Large intestine (tissue), 3 donors: ENCODE measurements at regions not wholly inside any gene's neighbourhood (a gene's known extent, or its start where the extent isn't known, plus 50 kb on each side); places are given as distances from the start of the nearest gene placed in this dataset.

Experiments used
- DNase-seq, 2 donors: peaks; one replicate each; pipeline versions ENCODE4 v3.0.0 to v3.0.0-alpha.2; 2013
- H3K27ac ChIP-seq: one replicate; pipeline ENCODE4 v1.5.1; 2013; ENCODE audit warnings: low read length
- H3K27me3 ChIP-seq: 2 replicates; pipeline ENCODE4 v1.6.1; 2013; ENCODE audit warnings: low read length; ENCODE audit not compliant: control insufficient read depth, insufficient read depth
- H3K36me3 ChIP-seq: 2 replicates; pipeline ENCODE4 v1.6.1; 2013; ENCODE audit warnings: low read length; ENCODE audit not compliant: control insufficient read depth, insufficient read depth
- H3K4me1 ChIP-seq: one replicate; pipeline ENCODE4 v1.6.1; 2013; ENCODE audit warnings: low read length; ENCODE audit not compliant: control insufficient read depth, insufficient read depth
- H3K4me3 ChIP-seq: one replicate; pipeline ENCODE4 v1.5.1; 2013; ENCODE audit warnings: low read length
- H3K9me3 ChIP-seq: one replicate; pipeline ENCODE4 v1.6.1; 2013; ENCODE audit warnings: mild to moderate bottlenecking, low read depth, low read length, moderate library complexity; ENCODE audit not compliant: control insufficient read depth
- WGBS: methylation state at CpG from one replicate; pipeline ENCODE4 v1.1.5; 2013; ENCODE audit warnings: low lambda C conversion rate; ENCODE audit not compliant: insufficient coverage; 5-methylcytosine and 5-hydroxymethylcytosine counted together

DNA sequence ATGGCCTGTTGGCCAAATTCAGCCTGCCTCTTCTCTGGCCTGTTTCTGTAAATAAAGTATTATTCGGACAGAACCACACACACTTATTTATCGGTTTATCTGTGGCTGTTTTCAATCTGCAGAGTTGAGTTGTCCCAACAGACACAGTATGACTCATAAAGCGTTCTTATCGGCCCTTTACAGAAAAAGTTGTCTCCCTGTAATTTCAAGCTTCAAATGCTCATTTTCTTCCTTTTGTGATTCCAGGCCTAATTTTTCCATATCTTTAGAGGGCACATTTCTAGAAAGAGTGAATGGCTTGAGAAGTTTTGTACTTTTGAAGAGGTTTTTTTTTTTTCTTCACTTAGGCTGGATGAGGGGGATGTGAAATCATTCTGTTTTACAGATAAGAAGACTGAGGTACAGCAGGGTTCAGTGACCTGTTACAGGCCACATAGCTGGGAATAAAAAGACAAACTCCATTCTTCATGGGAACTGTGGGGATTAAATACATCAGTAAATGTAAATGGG is 440.9 kb downstream of the TSHZ3 start:
- Histone ChIP-seq H3K9me3 (no peaks in the 10 kb centered on the region), H3K27ac (no peak overlapping the region), H3K4me3 (no peak overlapping the region), H3K27me3 (no peaks in the 10 kb centered on the region), H3K4me1 (no peaks in the 10 kb centered on the region), H3K36me3 (no peaks in the 10 kb centered on the region)
- no peak for DNase-seq
- WGBS: no CpG with 5 or more reads among the region's 4 CpGs

DNA sequence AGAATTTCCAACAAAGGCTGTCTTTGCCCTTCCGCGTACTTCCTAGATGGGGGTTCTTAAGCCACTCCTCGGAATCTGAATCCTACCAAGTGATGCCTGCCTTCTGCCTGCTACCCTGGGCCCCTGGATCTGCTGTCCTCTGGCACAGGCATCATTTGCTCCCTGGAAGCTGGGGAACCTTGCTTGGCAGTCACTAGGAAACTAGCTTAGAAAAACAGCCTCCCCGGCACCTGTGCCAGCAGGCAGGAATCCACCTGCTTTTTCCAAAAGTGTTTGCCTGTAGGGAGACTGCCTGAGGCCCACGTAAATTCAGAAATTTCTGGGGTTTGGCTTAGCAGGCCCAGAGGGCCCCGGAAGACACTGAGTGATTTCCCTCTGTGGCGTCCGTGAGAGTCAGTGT is 442.4 kb downstream of the TSHZ3 start:
- Histone ChIP-seq H3K4me3 (no peak overlapping the region), H3K27me3 (no peaks in the 10 kb centered on the region), H3K27ac (no peak overlapping the region), H3K36me3 (no peaks in the 10 kb centered on the region), H3K4me1 (no peaks in the 10 kb centered on the region), H3K9me3 (no peaks in the 10 kb centered on the region)
- no peak for DNase-seq
- WGBS: no CpG with 5 or more reads among the region's 8 CpGs

DNA sequence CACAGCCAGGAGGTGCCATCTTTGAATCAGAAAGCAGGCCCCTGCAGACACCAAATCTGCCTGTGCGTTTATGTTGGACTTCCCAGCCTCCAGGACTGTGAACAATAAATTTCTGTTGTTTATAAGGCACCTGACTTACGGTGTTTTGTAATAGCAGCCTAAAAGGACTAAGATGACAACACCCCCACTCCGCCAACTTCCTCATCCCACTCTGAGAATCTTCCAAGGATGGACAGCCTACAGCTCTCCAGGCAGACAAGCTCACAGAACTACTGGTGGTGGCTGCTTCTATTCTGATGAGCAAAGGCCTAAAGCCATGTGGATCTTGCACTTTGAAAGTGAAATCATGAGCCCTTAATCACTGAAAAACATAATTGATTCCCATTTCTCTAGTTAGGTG is 449.2 kb downstream of the TSHZ3 start:
- no peak for DNase-seq
- no peaks in the 10 kb centered on the region for H3K36me3 ChIP-seq
- H3K9me3 ChIP-seq: no peaks in the 10 kb centered on the region
- WGBS: no CpG with 5 or more reads among the region's 3 CpGs
- no peak overlapping the region for H3K4me3 ChIP-seq
- no peak overlapping the region for H3K27ac ChIP-seq
- no peaks in the 10 kb centered on the region for H3K27me3 ChIP-seq
- no peaks in the 10 kb centered on the region for H3K4me1 ChIP-seq

DNA sequence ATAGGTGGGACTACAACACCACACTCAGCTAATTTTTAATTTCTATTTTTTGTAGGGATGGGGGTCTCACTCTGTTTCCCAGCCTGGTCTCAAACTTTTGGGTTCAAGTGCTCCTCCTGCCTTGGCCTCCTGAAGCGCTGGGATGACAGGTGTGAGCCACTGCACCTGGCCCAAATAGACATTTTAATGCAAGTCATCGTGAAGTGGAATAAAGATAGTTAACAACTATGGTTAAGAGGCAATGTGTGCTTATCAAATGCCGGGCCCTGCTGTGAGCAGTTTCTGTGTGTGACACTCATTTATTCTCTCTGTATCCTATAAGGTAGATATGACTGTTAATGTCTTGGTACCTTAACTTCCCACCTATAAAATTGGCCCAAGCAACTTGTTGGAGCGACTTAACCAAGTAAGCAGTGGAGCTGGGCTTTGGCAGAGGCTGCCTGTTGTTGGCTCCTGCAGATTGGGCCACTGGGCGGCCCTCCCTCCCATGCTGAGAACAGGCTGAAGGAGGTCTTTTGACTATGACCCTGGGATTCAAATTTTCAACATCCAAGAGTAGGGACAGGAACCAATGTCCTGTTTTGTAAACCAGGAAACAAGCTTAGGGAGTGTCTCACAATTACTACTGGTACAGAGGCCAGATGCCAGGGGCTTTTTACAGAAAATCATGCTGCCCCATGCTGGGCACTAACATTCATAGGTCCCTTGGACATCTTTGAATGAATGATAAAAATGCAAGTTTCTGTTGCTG is 450.7 kb downstream of the TSHZ3 start:
- Histone ChIP-seq H3K4me1 (no peaks in the 10 kb centered on the region), H3K27ac (no peak overlapping the region), H3K4me3 (no peak overlapping the region), H3K9me3 (no peaks in the 10 kb centered on the region), H3K27me3 (no peaks in the 10 kb centered on the region), H3K36me3 (no peaks in the 10 kb centered on the region)
- WGBS: no CpG with 5 or more reads among the region's 5 CpGs
- no peak for DNase-seq

DNA sequence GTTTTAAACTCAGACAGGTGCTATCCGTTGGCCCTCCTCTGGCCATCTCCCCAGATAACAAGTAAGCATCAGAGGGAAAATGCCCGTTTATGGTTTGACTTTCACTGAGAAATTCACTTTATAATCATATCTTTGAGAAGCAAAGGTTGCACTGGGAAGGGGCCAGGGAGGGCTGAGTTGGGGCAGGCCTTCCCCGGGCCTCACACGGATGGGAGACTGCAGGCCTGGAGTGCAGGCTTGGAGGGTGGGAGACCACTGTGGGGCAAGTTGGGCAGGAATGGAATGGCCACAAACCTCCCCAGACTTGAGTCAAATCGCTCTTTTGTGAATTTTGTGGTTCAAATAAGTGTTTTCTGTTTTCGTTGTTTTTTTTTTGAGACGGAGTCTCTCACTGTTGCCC is 451.7 kb downstream of the TSHZ3 start:
- Histone ChIP-seq H3K36me3 (no peaks in the 10 kb centered on the region), H3K27ac (no peak overlapping the region), H3K4me1 (no peaks in the 10 kb centered on the region), H3K9me3 (no peaks in the 10 kb centered on the region), H3K27me3 (no peaks in the 10 kb centered on the region), H3K4me3 (no peak overlapping the region)
- 100% methylated on average over 2 of the region's 7 CpGs for WGBS
- DNase-seq: no peak

DNA sequence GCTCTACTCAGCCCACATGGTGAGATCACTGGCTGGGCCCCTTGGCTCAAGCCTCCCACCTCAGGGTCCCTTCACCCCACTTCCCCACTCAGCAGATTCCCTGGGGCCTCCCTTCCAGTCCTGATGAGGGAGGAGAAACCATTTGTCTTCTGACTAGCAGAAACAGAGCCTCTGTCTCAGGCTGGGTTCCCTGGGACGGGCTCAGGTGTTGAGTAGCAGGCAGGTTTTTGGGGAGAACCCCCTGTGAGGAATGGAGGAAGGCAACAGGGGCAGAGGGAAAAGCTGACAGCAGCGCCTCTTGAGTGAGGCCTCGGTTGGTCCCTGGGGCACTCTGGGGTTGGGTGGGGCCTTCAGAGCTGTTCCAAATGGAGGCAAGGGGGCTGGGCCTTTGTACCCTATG is 452.2 kb downstream of the TSHZ3 start:
- no peaks in the 10 kb centered on the region for H3K36me3 ChIP-seq
- no peak overlapping the region for H3K4me3 ChIP-seq
- H3K4me1 ChIP-seq: no peaks in the 10 kb centered on the region
- no peak for DNase-seq
- no CpG with 5 or more reads among the region's 3 CpGs for WGBS
- no peaks in the 10 kb centered on the region for H3K9me3 ChIP-seq
- no peaks in the 10 kb centered on the region for H3K27me3 ChIP-seq
- no peak overlapping the region for H3K27ac ChIP-seq

DNA sequence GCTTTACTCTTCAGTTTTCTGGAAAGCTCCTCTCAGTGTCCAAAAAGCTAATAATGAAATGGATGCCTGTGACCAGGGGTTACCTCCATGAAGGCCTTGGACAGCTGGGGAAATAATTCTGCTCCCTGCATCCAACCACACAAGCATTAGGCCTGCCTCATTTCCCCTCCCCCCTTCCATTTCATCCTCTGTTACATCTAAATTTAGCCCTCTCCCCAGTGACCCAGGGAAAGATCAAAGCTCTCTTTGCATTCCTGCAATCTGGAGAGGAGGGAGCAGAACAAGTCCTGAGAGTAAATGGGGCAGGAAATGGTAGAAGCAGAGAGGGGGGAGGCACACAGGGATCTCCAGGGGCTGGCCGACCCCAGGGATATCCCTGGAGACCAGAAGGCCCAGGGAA is 452.7 kb downstream of the TSHZ3 start:
- Histone ChIP-seq H3K36me3 (no peaks in the 10 kb centered on the region), H3K27me3 (no peaks in the 10 kb centered on the region), H3K9me3 (no peaks in the 10 kb centered on the region), H3K27ac (no peak overlapping the region), H3K4me1 (no peaks in the 10 kb centered on the region), H3K4me3 (no peak overlapping the region)
- no CpG with 5 or more reads among the region's 1 CpG for WGBS
- DNase-seq: peak in 1 of 2 donors; percentile 7

DNA sequence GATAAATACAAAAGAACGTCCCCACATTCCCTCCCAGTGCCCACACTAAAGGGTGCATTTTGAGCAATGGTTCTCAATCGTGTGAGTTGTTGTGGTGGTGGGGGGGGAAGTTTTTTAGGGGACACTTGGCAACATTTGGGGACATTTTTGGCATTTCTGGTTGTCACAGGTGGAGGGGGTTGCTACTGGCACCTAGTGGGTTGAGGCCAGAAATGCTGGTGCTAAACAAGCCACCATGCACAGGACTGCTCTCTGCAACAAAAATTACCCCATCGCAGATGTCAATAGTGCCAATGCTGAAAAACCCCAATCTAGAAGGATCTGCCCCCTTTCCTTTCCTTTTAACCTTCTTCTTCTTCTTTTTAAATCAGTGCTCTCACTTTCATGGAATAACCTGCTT is 453.3 kb downstream of the TSHZ3 start:
- no peaks in the 10 kb centered on the region for H3K36me3 ChIP-seq
- no peaks in the 10 kb centered on the region for H3K4me1 ChIP-seq
- WGBS: no CpG with 5 or more reads among the region's 3 CpGs
- H3K27ac ChIP-seq: no peak overlapping the region
- no peak overlapping the region for H3K4me3 ChIP-seq
- no peaks in the 10 kb centered on the region for H3K9me3 ChIP-seq
- no peak for DNase-seq
- H3K27me3 ChIP-seq: no peaks in the 10 kb centered on the region

DNA sequence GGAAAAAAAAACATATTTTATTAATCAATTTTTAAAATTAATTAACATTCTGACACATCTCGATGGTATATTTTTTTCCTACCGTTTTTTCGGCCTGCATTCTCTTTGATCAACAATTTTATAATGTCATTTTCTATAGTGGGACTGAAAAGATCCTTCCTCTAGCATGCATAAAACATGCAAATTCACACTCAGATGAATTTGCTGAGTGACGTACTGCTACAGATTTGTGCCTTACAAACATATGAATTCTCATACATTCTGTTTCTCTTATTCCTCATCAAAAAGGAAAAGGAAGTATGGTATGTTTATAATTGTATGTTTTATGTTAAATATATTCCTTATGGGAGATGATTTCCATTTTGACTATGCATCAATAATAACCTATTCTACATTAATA is 458.2 kb downstream of the TSHZ3 start:
- 80% methylated on average over 3 of the region's 4 CpGs for WGBS
- DNase-seq: no peak

DNA sequence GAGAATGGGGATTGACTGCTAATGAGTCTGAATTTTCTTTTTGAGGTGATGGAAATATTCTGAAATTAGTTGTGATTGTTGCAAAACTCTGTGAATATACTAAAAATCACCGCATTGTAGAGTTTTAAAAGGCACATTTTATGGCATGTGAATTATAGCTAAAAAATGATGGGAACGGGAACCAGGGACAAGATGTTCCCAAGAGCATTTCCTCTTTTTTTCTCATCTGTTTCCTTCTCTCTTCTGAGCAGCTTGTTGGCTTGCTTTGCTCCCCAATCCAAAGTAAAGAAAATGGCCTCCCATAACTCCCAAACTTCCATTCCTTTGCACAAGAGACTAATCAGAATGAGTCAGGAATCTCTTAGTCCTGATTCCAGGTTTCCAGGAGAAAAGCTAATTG is 459.2 kb downstream of the TSHZ3 start:
- no peak for DNase-seq
- H3K27ac ChIP-seq: no peak overlapping the region
- H3K4me1 ChIP-seq: no peaks in the 10 kb centered on the region
- no peaks in the 10 kb centered on the region for H3K36me3 ChIP-seq
- H3K4me3 ChIP-seq: no peak overlapping the region
- WGBS: 75% methylated on average over 2 of the region's 2 CpGs
- no peaks in the 10 kb centered on the region for H3K9me3 ChIP-seq
- H3K27me3 ChIP-seq: no peaks in the 10 kb centered on the region

More for the DNA sequence above, 458.2 kb downstream of the TSHZ3 start:
- Histone ChIP-seq H3K4me1 (no peaks in the 10 kb centered on the region), H3K27ac (no peak overlapping the region), H3K4me3 (no peak overlapping the region), H3K9me3 (no peaks in the 10 kb centered on the region), H3K36me3 (no peaks in the 10 kb centered on the region), H3K27me3 (no peaks in the 10 kb centered on the region)

DNA sequence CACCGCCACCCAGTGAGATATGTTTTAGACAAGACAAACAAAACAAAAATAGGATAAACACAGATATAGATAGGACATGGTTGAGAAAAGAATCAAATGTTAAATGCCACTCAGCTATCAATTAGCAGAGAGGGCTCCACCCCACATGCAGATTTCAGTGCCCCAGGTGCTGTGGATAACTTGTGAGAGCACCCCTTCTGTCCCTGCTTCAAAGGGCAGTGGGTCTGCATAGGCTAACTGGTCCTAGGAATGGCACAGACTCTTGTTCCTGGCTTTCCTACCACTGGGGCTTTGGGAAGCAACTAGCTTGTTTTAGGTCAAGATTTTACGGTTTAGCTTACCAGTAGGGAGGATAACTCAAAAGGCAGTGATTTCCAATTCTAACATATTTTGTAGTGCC is 460.3 kb downstream of the TSHZ3 start:
- WGBS: 60% methylated on average over 1 of the region's 2 CpGs
- DNase-seq: no peak
- Histone ChIP-seq H3K36me3 (no peaks in the 10 kb centered on the region), H3K27ac (no peak overlapping the region), H3K9me3 (no peaks in the 10 kb centered on the region), H3K27me3 (no peaks in the 10 kb centered on the region), H3K4me3 (no peak overlapping the region), H3K4me1 (no peaks in the 10 kb centered on the region)
